LoVo (cell line): ENCODE measurements at regions not wholly inside any gene's neighbourhood (a gene's known extent, or its start where the extent isn't known, plus 50 kb on each side); places are given as distances from the start of the nearest gene placed in this dataset.
A peak's percentile ranks its signal among the peaks of the same experiment; 100 is the strongest.
"Not testable (repeated sequence)": the region's sequence is repeated elsewhere in the genome, so short reads cannot be mapped to it uniquely, and the experiment has no call there.

ENCODE experiments used
- DNase-seq: peaks from one replicate; pipeline ENCODE4 v3.0.0-alpha.2; 2016; ENCODE audit warnings: low spot score

DNA sequence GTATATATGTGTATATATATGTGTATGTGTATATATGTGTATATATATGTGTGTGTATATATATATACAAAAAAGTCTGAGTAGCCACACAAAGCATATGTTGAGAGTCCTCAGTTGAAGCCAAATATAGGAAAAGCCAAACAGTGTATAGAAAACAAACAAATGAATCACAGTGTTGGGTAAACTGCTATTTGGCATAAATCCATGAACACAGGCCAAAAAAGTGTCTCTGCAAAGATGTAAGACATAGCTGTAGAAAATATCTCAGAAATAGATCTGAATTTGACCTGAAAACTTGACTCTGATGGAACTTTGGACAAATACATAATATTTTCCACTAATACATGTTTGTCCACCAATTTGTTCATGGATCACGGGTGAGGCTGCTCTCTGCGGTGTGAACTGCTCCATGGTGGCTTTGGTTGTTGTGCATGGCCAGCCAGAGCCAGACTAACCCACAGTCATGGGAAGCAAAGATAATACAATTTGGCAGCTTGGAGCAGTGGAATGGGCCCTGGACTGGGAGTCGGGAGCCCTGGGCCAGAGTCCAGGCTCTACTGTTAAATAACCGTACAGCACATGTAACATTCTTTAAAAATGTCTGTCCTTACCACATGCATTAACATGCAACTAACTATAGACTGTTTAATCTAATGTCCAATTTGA lies 76.9 kb upstream of the EED start:
- DNase-seq, result no peak

DNA sequence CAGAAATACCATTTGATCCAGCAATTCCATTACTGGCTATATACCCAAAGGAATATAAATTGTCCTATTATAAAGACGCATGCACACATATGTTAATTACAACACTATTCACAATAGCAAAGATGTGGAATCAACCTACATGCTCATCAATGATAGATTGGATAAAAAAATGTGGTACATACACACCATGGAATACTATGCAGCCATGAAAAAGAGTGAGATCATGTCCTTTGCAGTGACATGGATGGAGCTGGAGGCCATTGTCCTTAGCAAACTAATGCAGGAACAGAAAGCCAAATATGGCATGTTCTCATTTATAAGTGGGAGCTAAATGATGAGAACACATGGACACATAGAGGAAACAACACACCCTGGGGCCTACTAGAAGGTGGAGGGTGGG lies 78.3 kb upstream of the EED start:
- not testable (repeated sequence) for DNase-seq

DNA sequence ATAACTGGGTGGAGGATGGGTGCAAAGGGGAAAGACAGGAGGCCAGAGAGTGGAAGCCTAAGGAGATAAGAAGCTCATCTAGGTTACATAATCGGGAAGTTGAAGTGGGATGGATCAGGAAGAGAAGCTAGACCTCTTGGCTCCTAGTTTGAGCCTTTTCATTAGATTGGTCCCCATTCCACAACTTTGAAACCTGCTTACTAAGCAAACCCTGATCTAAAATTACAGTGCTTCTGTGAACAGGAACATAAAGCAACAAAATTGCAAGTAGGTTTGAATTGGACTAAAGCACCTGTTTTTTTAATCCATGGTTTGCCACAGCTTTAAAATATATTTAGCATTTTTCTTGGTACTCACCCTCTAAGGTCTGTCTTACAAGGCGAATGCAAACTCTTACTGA lies 80.4 kb upstream of the EED start:
- no peak for DNase-seq

DNA sequence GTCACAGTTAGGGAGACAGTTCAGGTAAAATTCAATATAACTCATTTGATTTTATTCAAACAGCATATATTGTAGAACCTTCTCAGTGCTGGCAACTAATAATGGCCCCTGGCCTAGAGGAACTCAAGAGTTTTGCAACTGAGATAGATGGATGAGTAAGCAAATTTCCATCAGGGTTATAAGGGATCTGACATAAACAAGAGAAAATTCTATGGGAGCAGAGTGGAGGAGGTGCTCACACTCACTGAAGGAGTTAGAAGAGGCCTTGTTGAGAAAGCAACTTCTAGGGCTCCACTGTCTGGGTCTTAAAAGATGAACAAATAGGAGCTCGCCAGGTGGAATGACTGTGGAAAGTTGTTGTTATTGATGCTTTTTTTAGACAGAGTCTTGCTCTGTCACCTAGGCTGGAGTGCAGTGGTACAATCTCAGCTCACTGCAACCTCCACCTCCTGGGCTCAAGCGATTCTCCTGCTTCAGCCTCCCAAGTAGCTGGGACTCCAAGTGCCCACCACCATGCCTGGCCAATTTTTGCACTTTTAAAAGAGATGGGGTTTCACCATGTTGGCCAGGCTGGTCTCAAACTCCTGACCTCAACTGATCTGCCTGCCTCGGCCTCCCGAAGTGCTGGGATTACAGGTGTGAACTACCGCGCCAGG lies 81.2 kb upstream of the EED start:
- not testable (repeated sequence) for DNase-seq

DNA sequence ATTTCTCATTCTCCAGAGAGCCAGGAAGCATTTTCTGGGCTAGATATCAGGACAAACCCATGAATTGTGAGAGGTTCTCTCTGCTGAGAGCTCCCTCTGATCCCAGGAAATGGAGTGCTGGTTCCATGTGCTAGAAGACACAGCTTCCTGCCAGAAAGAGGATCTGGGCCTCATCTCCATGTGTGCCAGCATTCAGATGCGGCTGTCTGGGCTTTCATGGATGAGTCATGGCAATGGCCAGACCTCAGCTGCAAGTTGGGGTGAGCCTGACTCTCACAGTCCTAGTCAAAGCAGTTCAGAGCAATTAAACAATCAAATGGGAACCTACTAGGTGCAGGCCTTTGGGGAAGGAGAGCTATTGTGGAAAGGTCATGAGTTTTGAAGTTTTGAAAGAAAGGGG lies 82.3 kb upstream of the EED start:
- DNase-seq, result no peak

DNA sequence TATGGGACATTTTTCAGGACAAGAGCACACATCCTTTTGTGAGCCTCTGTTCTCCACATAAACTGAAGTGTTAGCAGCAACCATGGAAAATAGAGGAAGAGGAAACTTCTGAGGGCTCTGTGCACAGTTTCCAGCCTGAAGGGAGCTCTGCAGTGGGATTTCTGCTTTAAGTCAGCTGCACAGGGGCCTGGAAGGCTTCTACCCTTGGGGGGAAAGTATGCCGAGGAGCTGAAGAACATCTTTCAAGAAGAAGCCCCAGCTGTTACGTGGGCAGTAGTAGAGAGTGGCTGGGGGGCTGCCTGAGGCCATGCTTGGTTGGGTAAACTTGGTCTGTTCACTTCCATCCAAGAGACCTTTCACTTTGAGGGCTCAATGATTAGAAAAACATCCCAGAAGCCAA lies 82.7 kb upstream of the EED start:
- DNase-seq, result no peak

DNA sequence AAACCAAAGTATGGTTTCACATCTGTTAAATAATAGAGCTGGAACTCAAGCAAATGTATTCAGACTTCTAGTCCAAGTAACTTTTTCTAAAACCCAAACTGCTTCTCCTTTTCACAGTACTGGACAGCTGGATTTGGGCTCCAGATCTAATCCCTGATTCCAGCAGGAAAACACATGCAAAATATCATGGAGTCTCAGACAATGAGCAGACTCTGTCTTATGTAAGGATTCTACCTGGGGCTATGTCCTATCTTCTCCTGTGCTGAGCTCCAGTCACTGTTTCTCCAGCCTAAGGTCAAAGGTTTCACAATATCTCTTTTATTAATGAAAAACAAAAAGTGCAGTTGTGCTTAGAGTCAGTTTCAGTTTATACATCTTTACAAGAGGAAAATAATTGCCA lies 83.2 kb upstream of the EED start:
- no peak for DNase-seq

DNA sequence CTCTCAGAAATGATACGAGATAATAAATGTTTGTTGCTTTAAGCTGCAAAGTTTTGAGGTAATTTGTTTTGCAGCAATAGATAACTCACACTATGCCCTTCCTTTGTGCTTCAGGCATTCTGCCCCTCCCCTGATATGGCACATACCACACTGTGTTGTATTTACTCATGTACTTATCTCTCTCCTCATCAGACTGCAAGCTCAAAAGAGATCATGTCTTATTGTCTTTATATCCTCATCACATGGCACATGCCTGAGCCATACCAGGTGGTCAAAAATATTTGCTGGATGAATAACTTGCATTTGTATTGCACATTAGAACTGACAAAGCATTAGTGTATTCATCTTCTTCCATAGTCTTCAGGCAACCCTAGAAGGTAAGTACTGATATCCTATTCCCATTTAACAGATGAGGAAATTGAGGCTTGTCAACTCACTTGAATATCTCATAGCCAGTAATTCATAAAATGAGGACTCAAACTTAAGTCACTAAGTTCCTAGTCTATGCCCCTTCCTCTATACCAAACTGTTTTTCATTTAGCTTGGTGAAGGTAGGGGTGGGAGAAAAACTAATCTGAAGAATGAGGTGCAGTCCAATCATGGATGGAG lies 83.9 kb upstream of the EED start:
- peak; percentile 23 for DNase-seq

DNA sequence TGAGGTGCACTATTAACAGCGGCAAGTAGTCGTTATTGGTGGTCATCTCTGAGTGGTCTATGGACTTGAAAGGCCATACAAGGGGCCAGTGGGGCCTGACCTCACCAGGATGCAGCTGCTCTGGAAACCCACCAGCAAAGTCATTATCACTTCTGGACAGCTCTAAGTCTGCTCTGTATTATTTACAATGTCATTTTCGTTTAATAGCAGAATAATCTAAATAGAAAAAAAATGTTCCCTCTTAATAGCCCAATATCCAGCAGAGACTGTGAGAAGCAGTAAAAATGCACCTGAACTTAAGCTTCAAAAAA lies 85.0 kb upstream of the EED start:
- DNase-seq, result no peak

DNA sequence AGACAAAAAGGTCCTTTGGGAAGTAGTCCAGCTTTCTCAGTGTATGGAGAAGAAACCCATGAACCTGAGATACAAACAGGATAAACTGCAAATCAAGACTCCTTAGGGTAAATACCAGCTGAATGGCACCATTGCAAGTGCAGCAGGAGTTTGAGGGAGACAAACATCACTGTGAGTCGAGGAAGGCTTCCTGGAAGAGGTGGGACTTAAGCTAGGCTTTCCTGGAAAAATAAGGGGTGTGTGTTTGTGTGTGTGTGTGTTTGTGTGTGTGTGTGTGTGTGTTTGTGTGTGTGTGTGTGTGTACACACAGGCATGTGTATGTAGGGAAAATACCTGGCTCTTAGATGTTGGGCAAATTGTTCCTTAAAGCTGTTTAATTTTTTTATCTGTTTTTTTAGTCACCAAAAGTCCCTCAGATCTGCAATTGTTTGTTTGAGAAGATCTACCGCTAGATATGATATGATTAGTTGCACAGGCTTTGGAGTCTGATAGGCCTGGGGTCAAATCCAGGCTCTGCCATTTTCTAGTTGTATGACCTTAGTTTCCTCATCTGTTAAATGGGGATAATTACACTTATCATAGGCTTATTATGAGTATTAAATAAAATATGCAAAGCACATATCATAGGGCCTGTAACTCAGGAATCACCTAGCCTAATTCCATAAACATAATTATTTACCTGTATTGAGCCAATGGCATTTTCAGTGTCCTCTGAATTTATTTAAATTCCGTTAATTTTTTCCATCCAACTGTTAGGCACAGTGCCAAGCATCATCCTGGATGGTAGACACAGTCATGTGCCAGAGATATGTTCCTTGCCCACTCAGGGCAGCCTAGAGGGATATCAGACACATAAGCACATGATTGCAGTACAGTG lies 85.6 kb upstream of the EED start:
- no peak for DNase-seq

DNA sequence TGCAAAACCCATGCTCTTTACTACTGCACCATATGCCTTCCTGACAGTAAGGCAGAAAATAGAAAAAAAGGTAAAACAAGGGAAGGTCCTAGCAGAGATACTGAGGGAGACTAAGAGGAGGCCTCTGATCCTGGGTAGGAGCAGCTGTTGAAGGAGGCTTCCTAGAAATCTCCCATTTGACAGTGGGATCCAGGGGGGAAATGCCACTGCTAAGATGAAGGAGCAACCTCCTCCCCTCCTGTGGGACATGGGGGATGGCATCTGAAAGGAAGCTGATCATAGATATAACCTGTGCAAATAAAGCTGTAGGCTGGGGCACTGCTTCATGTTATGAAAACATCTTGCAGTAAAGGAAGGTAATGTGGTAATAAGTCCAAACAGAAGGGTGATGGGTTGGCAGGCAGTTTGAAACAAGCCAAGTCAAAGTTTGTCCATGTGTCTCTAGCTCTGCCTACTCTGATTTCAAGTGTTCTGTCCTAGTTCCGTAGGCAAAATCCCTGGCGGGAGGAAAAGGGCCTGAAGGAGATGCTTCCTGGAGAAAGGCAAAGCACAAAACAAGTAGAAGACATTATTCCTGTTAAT lies 86.7 kb upstream of the EED start:
- DNase-seq, result no peak

DNA sequence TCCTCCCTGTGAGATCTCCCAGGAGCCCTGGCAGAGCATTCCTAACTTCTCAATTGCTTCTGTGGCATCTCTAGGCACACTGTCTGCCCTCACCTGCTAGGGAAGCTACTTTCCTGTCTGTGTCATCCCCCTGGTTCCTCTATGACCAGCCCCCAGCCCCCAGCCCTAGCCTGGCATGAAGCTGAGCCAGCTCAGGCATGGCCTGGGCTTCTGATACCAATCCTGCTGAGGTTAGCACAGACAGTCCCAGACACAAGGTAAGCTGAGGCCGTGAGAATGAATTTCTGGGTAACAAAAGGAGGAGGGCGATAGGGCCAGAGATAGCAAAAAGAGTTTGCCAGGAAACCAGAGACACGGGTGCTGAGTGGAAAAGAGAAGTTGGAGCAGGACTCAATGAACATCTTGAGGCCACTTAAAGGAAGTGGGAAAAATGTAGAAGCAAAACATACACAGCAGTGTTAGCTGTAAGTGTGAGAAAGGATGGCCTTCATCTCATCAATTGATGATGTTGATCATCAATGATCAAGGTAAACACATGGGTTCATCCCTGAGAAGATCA lies 87.6 kb upstream of the PICALM start:
- DNase-seq, result no peak

DNA sequence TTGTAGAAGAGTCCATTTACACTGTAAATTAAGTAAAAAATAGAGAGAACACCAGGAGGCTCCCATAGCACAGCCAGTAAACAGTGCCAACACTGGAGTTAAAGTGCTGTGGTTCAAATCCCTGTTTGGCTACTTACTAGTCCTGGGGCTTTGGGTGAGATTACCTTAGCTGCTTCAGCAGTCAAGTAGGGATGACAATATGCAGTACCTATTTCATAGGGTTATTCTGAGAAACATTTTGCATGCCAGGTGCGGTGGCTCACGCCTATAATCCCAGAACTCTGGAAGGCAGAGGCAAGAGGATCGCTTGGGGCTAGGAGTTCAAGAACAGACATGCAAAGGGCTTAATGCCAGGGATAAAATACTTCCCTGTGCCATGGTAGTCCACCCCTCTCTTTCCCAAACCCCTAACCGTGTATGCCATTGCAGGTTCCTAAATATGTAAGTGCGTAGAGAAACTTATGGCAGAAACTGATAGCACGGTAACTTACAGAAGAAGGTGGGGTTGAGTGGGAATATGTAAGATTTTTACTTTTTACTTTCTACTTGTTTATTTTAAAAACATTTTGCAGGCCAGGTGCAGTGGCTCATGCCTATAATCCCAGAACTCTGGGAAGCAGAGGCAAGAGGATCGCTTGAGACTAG lies 86.4 kb upstream of the PICALM start:
- no peak for DNase-seq

DNA sequence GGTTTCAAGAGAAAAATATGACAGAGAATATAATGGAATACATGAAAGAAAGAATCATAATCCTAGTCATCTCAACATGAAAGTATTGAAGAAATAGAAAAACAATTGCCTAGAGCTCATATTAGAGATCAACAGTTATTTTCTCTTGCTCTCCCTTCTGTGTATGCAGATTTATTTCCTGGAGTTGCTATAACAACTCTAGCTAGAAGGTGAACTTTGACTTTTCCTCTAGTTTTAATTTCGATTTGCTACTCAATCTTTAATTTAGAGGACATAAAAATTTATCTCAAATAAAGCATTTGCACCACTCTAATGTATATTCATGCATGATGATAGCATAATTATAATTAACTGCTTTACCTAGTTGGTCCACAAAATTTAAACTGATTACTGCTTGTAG lies 84.6 kb upstream of the PICALM start:
- no peak for DNase-seq

DNA sequence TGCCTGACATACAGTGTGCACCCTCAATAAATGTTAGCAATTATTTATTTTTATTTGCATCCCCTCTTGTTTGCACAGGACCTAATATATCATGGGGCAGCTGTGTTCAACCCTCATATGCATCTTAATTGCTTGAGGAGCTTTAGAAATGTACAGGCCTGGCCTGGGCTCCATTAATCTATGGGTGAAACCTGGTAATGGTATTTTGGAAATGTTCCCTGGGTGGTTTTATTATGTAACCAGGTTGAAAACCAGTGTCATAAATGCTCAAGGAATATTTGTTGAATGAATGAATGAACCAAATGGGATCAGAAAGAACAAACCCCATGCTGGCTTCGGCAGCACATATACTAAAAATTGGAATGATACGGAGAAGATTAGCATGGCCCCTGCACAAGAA lies 84.0 kb upstream of the PICALM start:
- no peak for DNase-seq

DNA sequence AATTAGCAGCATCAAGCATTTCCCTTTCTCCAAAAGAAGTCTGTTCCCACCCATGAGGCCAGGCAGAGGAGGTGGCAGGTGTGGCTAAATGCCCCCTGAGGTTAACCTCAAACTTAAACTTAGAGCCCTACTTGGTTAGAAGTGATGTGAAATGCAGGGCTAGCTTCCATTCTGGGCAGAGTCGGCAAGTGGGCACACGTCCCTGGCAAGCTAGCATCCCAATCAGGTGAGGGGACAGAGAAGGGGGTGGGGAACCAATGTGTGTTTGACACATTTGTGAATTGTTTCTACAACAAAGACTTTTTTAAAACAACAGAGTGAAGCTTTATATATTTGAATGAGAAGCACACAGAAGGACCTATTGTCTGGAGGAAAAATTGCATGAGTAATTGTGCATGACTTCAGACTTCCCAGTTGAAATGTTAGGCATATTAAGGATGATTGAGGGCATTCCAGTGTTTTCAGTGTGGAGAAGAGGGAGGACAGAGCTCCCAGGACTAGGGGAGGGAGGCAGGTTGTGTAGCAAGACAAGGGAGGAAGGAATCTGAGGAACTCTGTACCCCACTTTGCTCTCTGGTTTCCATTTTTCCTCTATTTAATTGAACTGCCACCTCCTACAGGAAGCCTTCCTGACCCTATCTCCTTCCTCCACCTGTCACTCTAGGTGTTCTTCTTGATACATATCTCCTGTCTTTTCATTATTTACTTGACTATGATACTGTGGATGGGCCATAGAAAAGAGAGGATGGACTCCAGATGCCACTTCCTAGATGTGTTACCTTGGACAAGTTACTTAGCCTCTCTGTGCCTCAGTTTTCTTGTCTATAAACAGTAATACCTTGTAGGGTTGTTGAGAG lies 83.3 kb upstream of the PICALM start:
- DNase-seq, result no peak

DNA sequence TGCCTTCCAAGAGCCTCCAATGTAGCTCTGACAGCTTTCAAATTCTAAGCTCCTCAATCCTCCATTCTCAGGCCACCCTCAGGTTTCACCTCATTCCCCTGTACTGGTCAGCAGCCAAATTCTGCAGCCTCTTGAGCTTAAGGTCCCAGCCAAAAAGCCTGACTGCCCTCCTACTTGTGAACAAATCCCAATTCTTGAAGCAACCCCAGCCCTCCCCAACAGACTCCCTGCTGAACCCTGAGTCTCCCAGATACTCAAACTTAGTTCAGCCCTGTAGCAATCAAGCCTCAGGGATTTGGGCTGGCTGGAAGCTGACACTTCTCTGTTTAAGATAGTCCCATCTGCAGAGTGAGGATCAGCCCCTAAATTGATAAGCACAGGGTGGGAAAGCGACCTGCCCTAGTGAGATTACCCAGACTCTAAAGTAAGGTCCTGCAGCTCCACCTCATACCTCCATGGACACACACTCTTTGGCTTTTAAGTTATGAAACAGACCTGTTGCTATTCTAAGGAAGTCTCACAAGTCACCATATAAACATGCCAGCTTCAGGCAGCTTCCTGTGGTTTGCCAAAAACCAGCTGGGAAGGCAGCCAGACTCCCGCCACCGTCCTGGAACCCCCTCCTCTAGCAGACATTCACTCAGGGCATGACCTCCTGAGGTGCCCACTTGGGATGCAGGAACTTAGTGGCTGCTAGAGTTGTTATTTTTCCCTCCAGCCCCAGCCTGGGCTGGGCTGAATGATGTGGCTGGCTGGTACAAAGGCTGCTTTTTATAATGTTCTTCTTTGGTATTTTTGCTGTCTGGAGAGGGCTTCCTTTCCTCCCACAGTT lies 82.5 kb upstream of the PICALM start:
- no peak for DNase-seq

DNA sequence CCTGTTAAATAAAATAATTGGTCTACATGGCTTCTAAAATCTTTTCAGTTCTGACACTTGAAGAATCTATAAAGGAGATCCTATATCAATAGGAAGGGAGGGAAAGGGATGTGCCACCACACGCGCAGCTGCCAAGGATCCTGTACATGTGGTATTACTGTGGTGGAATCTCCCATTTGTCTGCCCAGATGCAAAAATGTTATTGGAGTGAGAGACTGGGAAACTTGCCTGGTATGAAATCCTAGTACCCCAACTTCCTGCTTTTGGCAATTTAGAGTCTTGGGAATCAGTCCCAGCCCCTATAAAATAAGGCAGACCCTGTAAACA lies 81.9 kb upstream of the PICALM start:
- no peak for DNase-seq

DNA sequence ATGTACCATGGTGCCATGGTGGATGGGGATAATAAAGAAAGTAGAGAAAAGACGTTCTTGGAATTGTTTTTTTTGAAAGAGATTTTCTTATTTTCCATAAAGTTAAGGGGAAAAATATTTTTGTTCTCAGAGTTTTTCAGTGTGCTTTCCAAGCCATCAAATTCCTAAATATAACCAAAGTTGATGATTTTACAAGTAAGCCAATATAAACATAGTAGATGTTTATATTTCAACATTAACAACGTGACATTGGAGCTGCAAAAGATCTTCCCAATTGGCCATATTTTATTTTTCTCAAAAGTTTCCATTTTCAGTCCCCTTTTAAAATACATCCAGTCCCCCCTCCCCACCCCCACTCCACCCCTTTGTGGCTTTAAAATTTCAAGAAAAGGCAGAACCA lies 80.9 kb upstream of the PICALM start:
- no peak for DNase-seq

DNA sequence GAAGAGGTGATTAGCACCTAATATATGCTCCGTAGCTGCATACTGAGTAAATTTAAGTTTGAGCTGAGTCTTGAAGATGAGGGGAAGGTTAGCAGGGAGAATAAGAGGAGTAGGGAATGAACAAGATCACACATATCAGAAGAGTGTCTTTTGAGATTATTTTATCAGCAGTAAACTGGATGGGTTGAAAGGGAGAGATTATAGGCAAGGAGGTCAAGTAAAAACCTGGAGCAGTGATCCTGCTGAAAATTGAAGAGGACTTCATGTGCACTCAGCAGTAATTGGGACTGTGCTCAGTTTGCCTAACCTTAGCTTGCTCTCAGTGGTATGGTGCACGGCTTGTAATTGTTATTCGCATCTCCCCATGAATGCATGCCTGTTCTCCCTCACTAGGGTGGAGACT lies 79.5 kb upstream of the PICALM start:
- no peak for DNase-seq
